Amygdala (tissue), 56 donors: ENCODE measurements at regions not wholly inside any gene's neighbourhood (a gene's known extent, or its start where the extent isn't known, plus 50 kb on each side); places are given as distances from the start of the nearest gene placed in this dataset.

ENCODE experiments used
- DNase-seq, 56 donors: peaks; one replicate each; lab custom pipeline; 2025; lab: John Stamatoyannopoulos, UW

DNA sequence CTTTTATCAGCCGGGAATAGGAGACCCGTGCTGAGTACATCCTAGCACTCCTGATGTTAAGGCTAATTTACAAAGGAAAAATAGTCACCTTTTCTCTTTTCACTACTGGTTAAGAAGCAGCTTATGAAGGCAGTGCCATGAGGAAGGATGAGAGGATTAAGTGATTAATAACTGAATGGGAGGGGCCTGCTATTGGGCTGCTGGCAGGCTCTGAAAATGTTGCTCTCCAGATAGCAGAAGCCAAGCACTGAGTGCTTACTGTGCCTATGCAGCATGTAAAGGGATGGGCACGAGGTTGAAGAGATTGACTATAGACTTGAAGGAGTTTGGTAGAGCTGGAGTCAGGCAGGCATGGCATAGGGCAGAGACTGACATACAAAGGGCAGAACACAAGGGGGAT, 282.4 kb upstream of the THSD7B start:
- DNase-seq, result no peak

DNA sequence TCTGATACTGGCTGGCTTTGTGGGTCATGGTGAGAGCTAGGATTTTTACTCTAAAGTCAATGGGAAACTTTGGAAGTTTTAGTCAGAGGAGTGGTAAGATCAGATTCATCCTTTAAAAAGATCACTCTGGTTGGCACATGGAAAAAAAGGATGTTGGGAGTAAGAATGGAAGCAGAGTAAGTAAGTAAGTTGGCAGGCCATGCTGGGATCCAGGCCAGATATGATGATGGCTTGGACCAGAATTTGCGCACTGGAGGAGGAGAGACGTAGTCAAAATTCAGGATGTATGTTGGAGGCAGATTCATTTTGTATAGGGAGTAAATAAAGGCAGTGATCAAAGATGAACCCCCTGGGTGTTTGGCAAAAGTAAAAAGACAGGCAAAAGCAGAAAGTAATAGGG, 283.3 kb upstream of the THSD7B start:
- DNase-seq, result no peak

DNA sequence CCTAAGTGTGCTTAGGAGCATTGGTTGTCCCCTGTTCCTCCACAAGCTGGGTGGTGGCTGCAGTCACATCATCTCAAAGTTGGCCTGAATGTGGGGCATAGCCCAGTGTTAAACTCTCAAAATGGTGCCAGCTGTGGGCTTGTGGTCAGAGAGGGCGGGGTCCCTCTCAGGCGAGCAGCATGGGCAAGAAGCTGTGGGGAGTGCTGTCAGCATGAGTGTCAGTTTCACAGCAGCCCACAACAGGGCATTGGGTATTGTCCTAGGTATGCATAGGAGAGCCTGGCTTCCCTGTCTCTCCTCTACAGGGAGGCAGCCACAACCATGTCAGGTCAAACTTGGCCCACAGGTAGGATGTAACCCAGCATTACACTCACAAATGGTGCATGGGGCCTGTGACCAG, 285.6 kb upstream of the THSD7B start:
- no peak for DNase-seq

DNA sequence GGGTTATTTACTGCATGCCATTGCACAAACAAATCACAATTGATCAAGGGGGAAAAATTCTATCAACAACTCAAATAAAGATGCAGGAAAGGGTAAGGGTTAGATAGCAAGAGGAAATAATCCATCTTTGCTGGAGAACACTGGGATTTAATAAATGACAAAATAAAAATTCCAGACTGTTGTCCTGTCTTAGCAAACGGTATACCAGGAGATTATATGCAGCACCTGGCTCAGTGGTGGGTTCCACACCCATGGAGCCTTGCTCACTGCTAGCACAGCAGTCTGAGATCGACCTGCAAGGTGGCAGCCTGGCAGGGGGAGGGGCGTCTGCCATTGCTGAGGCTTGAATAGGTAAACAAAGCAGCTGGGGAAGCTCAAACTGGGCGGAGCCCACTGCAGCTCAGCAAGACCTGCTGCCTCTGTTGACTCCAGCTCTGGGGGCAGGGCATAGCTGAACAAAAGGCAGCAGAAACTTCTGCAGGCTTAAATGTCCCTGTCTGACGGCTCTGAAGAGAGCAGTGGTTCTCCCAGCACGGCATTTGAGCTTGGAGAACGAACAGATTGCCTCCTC, 296.5 kb upstream of the THSD7B start:
- DNase-seq, result no peak

DNA sequence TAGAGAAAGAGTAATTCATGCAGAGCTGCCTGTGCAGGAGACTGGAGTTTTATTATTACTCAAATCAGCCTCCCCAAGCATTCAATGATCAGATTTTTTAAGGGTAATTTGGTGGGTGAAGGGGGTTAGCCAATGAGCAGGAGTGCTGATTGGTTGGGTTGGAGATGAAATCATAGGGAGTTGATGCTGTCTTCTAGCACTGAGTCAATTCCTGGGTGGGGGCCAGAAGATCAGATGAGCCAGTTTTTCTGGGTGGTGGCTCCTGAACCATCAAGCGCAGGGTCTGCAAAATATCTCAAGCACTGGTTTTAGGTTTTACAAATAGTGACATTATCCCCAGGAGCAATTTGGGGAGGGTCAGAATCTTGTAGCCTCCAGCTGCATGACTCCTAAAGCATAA, 312.8 kb upstream of the THSD7B start:
- DNase-seq, result no peak

DNA sequence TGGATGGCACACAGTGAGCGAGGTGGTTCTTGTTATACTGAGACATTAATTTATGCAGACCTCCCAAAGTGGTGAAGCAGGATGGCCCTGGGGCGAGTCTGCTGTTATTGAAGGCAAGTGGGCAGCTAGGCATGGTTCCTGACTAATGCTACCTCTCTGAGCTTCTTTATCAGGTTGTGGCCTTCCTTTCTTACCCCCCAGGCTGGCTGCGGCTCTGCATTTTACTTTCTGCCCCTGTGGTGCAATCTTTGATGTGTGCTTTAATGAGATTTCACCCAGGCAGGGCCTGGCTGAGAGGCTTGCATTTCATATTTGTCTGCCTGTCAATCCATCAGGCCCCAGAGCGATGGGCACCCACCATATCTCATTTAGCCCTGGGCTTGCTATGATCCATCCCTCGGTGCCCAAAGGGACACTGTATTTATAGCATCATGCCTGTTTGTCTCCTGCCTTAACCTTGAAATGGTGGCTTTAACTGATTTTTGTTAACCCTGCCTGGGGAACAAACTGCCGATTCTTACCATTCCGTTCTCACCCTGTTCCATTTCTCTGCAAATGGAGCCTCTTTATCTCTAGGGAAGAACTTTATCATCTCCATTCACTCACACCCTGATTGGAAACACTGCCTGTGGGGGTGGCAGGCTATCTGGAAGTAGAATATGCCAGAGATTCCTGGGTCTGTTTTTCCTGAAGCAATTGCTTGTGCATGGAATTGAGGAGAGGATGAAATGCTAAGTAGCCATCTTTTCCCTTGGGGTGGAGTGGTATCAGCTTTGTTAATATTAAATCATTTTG, 316.2 kb upstream of the THSD7B start:
- DNase-seq, result no peak

DNA sequence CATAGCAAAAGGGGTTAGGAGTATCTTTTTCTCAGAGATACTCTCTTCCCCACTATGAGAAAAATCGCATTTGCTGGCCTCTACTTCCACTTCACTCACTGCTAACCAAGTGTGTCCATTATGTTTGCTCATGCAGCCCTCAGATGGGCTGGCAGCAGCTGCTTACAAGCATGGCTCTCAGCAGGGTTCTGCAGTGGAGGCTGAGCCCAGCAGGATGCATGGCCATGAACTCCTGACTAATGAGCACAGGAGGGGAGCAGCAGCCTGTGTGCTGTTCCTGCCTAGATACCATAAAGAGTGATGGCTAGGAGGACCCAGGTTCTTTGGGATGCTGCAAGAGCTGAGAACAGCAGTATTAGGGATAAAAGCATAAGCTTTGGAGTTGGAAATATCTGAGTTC, 316.9 kb upstream of the THSD7B start:
- DNase-seq, result no peak

DNA sequence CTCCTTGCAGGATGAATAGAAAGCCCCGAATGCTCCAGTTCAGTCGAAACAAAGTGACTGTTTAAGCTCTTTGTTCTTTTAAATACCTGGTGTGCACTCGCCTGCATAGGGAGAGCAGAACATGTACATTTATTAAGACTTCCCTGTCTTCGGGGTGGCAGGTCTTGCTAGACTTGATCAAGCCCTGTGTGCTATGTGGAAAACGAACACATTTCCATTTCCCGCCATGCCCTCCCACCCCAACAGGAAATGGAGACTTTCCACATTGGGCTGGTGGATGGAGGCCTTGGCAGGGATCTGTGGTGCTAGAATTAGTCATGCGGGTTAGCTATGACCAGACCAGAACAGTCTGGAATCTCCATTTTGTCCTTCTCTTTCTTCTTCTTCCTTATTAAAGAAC, 321.0 kb upstream of the THSD7B start:
- DNase-seq, result no peak

DNA sequence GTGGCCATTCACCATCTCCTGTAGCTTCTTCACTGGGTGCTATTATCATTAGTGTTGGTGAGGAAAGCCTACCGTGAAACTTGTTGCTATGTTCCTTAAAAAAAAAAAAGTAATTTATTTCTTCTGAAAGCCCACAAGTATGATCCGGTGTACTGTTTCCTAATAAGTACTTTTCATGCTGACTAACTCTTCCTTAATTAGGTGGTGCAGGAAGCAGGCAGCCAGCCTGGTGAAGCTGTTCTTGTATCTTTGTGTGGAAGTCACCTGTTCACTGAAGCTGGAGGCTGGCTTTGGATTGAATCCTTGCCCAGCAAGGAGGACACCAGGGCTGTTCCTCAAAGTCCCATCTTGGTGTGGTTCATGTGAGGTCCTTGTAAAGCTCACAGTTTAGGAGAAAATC, 321.7 kb upstream of the THSD7B start:
- DNase-seq, result no peak

DNA sequence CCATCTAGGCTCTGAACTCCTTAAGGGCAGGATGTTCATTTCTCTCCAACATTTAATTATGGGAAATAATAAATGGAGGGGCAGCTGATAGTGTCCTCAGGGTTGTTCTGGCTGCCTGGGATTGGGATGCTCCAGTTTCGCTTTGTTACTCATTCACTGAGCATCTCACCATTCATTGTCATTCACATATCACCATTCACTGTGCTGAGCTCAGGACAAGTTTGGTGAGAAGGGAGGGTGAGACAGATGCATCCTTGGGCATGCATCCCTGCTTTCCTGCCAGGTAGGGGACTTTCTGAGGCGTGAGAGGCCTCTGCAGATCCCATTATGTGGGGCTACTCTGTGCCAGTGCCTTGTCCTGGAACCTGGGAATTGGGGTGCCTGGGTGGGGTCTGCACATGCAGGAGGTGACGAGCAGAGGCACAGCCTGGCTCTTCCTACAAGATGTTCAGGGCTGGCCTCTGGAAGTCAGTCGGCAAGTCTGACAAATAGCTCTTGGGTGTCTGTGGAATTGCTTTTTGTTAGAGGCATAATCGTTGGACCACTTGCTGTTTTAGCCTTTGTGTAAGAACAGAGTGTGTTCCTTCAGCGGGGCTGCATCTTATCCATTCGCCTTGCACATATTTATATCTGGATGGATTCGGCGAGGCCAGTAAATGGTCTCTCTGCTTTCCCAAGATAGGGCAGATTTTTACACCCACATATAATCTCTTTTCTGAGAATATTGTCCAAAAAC, 323.2 kb upstream of the THSD7B start:
- no peak for DNase-seq

DNA sequence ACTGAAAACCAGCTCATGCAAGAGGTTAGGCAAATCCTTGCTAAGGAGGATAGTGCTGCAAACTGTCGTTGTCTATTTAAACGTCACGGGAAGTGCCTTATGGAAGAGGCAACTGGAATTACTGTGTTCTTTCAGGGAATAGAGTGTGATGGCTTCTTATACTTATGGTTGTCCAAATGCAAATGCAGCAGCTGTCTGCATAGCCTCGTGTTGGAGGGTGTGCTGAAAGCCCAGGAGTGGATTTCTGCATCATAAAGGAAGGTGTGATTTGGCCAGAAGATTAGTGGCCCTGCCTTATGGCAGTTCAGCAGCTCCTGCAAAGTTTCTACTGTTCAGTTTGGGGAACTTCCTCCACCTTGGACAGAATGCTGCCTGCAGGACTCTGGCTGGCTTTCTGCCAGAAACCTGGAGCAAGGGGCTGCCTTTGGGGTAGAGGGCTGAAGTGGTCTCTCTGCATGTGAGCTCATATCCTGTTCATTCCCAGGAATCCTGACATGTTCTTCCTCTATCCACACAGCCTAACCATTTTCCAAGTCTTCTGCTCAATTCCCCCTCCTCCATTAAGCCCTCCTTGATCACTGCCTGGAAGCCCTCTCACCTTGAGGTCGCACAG, 321.2 kb upstream of the CXCR4 start:
- no peak for DNase-seq

DNA sequence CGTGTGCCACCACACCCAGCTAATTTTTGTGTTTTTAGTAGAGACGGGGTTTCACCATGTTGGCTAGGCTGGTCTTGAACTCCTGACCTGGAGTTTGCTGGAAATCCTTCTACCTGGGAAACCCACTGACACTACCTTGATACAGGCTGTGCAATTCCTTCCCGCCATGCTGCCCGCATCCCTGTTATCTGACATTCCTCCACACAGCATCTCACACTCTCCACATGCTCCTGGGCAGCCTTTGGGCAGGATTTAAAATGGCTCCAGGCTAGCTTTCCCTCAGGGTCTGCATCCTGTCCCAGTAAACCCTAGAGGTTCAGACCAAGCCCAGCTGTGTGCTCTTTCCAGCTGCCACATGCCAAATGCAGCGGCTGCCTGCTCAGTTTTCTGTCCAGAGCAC, 319.5 kb upstream of the CXCR4 start:
- DNase-seq, result no peak

DNA sequence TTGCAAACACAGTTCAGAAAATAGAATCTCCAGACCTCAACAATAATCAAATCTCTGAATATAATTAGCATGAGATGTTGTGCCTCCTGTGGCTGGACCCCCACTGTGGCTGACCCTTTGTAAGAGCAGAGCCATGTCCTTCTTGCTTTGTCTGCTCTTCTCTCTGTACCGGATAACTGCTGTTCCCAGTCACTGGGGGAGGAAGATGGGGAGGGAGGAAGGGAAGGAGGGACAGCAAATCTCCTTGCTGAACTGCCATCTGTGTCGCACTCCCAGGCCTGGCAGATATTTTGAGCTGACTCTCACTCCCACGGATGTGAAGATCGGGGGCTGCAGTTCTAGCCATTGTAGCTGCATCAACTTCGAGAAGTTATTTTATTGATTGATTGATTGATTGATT, 319.0 kb upstream of the CXCR4 start:
- DNase-seq, result no peak

DNA sequence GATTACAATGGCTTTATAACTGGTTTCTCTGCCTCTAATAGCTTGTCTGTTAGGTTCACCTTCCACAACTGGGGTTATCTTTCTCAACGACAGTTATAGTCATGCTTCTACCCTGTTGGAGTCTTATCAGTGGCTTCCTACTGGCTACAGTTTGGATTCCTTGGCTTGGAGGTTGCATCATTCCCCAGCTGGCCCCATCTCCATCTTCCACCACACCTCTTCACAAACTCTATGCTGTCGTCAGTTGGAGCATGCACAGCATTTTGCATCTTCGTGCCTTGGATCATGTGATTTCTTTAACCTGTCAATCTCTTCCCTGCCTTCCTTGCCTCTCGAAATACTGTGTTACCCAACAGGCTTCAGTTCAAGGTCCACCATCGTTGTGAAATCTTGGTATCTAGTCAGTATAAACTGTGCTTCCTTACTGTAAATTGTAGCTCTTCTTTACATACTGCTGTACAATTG, 316.3 kb upstream of the CXCR4 start:
- DNase-seq, result no peak

DNA sequence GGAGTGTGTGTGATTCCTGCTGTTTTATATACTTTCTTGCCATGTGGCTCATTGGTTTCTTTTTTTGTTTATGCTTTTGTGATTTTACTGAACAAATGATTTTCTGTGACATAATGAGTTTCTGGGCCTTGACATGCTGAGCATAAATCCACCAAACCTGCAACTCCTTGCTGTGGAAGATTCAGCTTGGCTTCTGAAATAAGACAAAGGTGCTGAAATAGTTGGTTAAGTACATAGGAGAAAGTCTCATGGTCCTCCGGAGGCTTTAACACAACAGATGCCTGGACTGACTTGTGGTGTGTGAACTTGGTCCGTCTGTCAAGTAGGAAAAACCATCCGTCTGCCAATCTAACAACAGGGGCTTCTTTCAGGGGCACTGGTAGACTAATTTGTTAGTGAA, 315.3 kb upstream of the CXCR4 start:
- no peak for DNase-seq

DNA sequence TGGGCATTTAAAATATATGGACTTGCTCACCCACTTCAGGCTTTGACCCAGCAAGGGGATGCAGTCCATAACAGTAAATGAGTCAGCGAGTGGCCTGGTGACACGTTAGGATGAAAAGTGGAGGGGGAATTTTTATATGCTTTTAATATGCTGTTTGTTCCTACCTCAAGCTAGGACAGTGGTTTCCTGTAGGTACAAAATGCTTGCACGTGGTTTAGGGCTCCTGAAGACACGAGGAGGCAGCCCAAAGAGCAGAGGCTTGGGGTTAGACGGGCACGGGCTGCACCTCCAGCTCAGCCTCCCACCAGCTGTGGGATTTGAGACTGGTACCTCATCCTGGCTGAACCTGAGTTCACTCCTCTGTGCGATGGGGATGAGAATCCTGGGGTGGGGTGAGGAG, 306.2 kb upstream of the CXCR4 start:
- no peak for DNase-seq

DNA sequence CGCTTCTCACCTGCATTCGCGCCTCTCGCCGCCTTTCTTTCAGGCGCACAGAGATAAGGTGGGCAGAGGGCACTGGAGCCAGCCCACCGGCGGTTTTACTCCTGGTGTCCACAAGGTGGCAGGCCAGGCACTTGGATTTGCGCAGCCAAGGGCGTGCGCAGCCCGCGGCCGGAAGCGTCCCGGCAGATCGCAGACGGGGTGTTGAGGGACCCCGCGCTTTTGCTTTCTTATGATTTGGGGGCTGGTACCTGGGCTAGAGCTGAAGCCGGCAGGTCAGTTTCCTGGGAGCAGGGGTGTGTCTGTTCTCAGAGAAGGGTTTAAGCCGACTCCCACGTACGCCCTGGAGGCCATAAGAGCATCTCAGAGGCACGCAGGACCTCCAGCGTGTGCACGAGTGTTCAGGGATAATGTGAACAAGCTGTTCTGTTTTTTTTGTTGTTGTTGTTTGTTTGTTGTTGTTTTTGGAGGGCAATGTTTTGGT, 305.6 kb upstream of the CXCR4 start:
- peak in 44 of 56 donors; percentile 5 to 72 (median 20) for DNase-seq

DNA sequence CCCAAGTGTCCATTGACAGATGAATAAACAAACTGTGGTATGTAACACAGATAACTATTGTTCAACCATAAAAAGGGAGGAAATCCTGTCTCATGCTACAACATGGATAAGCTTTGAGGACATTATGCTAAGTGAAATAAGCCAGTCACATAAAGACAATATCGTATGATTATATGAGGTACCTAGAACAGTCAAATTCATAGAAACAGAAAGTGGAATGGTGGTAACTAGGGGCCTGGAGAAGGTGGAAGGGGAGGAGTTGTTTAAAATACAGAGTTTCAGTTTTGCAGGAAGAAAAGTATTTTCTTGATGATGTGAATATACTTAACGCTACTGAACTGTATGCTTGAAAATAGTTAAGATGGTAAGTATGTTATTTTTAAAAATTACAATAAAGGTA, 304.6 kb upstream of the CXCR4 start:
- DNase-seq, result no peak

DNA sequence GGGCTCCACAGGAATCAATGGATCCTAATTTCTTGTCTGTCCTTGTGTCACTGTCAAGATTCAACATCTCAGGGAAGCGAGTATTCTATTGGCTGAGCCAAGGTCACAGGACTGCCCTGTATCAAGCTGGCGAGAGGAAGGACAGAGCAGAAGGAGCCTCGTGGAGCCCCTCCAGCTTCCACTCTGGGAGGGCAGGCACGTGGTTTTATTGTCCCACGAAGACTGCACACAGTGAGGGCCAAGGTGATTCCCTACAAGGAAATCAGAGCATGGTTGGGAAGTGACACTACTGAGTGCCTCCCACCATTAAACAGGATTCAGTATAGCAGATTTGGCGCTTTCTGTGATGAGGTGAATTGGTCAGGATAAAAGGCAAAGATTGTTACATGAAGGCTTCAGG, 302.4 kb upstream of the CXCR4 start:
- no peak for DNase-seq

DNA sequence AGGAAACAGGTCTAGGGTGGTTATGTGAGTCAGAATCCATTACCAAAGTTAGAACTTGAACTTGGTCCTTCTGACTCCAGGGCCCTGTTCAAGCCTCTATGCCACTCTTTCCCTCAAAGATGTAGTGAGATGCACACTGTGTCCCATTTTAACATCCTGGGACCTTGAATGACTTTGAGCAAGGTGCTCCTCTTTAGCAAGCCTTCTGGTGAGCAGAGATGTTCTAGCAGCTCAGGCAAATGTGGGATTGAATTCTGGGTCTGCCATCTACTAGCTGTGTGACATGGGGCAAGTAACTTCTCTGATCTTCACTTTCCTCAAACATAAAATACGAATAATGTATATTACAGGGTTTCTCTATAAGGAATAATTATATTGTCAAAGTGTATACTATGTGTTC, 294.0 kb upstream of the CXCR4 start:
- no peak for DNase-seq

DNA sequence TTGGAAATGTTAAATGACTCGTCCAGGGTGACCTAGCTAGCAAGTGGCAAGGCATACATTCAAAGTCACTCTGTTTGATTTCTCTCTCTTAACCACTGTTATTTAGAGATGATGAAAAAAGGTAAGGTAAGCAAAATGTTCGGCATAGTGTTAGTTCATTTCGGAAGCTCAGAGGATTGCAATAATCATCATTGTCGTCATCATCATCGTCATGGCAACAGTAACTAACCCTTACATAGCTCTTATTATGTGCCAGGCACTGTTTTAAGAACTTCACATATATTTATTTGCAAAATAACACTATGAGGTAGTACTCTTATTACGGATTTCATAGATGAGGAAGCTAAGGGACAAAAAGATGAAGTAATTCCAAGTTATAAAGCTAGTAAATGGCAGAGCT, 292.7 kb upstream of the CXCR4 start:
- DNase-seq, result no peak
